SH-SY5Y (cell line): ENCODE measurements at regions not wholly inside any gene's neighbourhood (a gene's known extent, or its start where the extent isn't known, plus 50 kb on each side); places are given as distances from the start of the nearest gene placed in this dataset.

ENCODE experiments used
- GATA2 ChIP-seq: IDR thresholded peaks from 2 replicates; pipeline ENCODE4 v1.6.1; 2011; ENCODE audit warnings: mild to moderate bottlenecking, low read depth, low read length
- GATA3 ChIP-seq: IDR thresholded peaks from 2 replicates; pipeline ENCODE4 v1.6.1; 2011; ENCODE audit warnings: low read depth, mild to moderate bottlenecking, low read length, moderate library complexity

DNA sequence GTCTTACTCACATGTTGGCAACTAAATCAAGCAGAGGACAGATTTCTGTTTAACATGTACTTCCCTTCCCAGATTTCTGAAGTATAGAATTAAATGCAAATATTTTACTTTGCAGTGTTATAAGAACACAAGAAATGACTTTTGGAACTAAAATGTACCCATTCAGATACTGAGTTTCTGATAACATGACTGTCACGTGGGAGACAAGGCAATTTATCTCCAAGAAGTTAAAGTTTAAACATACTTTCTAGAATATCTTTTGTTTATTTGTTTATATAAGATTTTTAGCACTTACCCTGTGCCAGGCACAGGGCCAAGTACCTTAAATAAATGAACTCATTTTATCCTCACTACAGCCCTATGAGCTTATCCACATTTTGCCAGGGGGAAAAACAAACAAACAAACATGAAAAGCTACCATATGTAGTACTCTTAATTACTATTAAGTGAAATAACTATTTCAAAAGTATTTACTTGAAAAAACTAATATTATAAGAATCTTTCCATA lies 807.1 kb upstream of the KCND2 start:
- TF ChIP-seq GATA2 (no peak), GATA3 (no peak)
